TTC549 (cell line): ENCODE measurements at regions not wholly inside any gene's neighbourhood (a gene's known extent, or its start where the extent isn't known, plus 50 kb on each side); places are given as distances from the start of the nearest gene placed in this dataset.
"Not testable (repeated sequence)": the region's sequence is repeated elsewhere in the genome, so short reads cannot be mapped to it uniquely, and the experiment has no call there.

ENCODE experiments used
- FAIRE-seq: peaks from 2 replicates; lab custom pipeline; 2012; peaks lifted over from hg19 to GRCh38; lab: Jason Lieb, UNC

DNA sequence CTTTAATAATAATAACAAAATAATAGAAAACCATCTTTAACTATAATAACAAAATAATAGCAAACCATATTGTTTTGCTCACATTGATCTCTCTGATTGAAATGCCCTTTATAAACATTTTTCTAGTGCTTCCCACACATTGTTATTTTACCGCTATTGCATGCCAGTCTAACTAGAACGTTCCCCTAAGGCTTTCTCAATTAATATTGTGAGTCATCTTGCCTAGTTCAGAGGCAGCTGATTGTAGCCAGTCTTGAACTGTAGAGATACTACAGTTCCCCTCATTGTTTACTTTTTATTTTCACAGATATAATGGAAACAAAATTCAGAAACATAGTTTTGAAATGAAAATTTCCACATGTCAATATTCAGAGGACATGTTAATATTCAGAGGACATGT lies 192.3 kb upstream of the ADGRL4 start:
- FAIRE-seq, result no peak

DNA sequence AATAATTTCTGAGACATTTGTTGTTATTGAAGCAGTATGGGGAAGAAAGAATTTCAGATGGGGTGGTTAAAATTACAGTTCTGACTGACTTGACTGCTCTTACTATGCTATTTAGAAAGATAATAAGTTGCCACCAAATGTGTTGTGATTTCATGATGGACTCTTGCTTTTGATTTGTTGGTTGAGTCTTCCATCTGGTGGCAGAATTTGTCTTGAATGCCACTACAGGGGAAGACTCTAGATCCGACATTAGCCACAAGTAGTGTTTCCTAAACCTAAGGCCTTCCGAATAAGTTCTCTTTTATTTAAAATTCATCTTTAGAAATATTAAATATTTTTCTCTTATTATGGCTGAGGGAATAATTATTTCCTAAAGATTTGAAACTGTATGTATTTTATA lies 190.9 kb upstream of the ADGRL4 start:
- no peak for FAIRE-seq

DNA sequence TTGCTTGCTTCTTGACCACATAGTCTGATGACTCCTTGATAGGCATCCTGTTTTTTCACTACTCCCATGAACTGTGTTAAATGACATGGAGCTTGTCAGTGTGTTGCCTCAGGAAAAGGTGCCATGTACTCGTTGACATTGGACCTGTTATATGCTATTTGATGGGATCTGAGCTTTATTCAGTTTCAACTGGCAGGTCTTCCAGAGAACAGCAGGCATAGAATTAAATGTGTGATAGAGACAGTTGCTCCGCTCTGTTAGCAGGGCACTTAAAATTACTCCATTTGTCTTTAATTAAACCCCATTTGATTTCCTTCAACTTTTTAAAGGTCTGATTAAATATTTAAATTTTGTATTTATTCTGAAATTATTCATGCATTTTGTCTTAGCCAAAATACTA lies 189.7 kb upstream of the ADGRL4 start:
- FAIRE-seq, result no peak

DNA sequence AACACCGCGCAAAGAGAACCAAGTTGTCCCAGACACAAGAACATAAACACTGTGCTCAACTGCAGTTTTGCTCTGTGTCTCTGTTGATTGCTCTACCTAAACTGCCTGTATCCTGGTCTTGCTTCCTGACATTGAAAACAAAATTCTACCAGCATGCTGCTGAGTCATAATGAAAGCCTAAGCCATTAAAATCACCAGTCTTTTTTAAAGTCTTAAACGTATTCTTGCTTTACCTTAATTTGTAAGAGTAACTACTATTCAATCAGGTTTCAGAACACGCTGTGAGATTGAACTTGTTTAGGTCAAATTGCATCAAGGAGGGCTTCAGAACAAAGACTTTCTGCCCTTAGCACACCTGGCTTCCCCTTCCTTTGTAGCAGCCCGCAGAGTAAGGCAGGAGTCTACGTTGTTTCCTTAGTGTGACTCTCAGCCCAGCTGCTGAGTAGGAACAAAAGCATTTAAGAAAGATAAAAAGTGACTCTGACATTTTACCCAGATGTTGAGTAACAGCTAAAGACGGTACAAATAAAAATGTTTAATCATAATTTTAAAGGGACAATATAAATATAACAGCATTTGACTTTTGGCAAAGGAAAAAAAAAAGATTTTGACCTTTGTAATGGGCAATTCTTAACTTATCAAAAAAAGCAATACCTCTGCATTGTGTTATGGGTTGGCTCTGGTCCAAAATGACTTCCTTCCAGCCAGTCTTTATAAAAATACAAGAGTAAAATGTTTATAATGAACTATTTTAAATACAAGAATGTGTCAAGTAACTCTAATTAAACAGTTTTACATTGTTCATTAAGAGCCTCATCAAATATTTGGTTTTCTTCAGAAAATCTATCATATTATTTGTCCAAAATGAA lies 186.9 kb upstream of the ADGRL4 start:
- no peak for FAIRE-seq

DNA sequence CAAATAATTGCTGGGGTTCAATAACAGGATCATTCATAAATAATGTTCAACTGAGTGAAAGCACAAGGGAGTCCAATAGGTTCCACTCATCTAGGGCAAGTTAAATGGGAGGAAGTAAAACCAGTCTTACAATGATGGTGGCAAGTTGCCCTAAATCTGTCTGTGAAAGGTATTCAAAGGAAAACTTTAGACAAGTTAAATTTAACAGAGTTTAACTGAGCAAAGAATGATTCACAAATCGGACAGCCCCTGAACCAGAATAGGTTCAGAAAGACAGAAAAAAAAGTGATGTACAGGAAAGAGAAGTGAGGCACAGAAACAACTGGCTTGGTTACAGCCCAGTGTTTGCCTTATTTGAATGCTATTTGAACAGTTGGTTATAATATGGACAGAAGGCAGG lies 183.5 kb upstream of the ADGRL4 start:
- no peak for FAIRE-seq

DNA sequence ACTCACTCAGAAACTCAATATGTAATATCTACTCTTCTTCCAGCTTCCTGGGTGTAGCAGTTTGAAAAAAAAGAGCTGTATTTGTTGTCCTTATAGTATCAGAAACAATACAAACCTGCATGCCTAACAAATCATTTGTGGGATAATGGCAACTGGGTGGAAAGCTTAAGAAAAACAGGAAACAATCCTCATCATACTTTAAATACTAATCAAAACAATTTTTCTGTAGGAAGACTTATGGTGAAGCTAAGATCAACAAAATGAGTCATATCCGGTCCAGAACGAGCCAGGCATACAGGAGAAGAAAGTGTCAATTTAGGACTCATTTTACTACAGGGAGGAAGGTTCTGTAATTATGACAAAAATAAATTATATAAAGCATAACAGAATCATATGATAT lies 181.8 kb upstream of the ADGRL4 start:
- FAIRE-seq, result no peak

DNA sequence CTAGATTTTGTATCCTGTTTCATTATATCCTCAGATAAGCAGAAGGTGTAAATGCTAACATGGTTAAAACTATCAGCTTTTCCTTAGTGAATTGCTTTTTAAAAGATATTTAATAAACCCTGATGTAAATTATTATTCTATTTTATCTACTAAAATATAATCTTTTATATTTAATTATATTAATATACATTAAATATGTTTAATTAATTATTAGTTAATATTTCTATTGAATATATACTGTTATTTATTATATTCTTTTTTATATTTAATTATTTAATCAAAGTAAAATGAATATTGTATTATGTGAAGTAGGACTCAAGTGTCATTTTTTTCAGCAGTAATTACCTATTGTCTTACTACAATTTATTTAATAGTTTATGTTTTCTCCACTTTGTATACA lies 179.7 kb upstream of the ADGRL4 start:
- peak; percentile 94 for FAIRE-seq

DNA sequence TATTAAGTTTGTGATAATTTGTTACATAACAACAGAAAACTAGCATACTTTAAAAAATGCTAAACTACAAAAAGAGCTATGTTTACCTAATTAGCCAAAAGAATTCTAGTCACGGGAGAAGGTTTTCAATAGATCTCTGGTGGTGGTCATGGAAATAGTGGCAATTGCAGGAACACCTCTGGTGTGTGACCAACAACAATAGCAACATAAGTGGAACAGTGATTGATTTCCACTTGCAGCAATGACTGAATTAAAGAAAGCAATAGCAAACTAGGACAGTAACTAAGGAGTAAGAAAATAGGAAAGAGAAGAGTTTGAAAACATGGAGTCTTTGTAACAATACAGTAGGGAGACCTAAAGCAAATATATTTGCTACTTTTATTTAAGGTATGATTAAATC lies 171.3 kb upstream of the ADGRL4 start:
- FAIRE-seq, result no peak

DNA sequence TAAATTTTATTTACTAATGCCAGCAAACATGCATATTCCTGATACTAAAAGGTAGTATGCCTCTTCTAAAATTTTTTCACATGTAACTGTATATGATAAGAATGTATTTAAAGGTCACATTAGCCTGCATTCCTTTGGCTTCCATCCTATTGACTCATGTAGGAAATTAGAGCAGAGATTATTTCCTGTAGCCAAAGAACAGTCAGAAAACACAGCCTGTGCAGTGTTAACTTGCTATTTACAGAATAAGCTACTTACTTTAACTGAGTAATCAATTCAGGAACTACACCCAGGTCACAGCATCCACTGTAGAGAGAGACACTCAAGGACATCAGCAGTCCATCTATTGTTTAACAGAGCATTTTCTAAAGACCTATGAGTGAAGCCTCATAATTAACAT lies 154.5 kb upstream of the ADGRL4 start:
- no peak for FAIRE-seq

DNA sequence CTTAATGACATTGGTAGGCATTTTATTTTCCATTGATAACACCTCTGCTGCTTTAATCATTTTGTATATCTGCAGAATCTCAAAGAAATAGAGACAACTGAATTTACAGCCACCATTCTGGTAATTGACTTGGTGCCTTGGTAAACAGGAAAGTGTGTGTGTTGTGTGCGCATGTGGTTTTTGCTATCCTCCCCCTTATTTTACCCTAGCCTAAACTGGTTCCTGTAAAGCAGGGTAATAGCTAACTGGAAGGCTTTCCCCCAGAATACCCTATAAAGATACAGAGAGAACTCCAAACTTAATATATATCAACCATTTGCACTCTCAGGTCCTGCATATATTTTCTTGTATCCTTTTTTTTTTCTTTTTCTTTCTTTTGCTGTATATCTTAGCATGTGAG lies 149.5 kb upstream of the ADGRL4 start:
- no peak for FAIRE-seq

DNA sequence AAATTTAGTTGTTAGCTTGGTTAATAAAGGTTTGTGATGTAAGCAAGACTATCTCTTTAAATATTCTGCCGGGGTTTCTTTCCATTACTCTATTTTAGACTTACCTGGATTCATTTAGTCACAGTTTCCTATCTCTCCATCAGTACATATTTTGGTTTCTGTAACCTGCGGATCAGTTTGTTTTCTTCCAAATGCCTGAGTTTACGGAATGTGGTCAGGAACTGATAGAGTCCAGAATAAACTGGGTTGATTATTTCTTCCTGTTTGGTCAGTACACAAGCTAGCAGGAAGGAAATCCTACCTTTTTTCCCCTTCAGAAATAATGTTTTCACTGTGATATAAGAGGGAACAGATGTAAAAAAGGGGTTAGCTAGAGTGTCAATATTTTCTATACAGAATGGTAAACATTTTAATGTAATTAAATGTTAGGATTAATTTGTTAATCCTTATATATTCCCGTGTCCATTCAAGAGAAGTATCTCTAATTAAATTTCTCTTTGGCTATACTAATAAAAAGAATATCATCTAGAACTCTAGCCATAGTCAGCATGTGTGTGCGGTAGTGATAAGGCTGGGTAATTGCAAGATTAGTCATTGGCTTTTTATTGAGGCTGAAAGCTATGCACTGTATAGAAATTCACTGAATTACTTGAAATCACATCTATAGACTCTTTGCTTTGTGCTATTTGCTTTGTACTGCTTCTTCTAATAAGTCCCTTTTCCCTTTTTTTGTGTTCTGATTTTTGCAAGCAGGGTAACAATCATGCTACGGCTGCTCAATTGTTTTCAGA lies 144.7 kb upstream of the ADGRL4 start:
- FAIRE-seq, result no peak

DNA sequence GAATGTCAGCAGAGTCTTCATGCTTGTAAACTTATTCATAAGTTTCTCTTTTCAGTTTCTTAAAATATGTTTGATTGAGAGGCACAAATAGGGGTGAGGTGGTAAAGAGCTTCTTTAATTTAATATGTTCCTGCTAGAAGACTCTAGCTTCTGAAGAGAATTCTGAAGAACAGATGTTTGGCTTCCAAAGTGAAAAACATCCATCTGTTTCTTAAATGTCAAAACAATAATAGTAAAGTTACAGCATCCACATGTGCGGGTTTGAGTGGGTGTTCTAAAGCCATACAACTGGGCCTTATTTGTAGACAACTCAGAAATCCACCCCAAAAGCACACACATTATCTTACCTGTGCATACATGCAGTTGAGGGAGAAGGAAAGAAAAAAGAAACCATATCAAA lies 144.0 kb upstream of the ADGRL4 start:
- no peak for FAIRE-seq

DNA sequence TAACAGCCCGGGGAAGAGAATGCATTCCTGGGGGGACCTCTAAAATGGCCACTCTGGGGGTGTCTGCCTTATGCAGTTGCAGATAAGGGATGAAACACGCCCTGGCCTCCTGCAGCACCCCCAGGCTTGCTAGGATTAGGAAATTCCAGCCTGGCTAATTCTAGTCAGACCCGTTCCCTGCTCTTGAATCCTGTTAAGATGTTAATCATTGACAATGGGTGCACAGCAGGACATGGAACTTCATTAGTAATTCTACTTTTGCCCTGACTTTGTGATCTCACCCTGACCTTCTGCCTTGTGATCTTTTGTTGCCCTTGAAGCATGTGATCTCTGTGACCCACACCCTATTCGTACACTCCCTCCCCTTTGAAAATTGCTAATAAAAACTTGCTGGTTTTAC lies 131.7 kb upstream of the ADGRL4 start:
- not testable (repeated sequence) for FAIRE-seq

DNA sequence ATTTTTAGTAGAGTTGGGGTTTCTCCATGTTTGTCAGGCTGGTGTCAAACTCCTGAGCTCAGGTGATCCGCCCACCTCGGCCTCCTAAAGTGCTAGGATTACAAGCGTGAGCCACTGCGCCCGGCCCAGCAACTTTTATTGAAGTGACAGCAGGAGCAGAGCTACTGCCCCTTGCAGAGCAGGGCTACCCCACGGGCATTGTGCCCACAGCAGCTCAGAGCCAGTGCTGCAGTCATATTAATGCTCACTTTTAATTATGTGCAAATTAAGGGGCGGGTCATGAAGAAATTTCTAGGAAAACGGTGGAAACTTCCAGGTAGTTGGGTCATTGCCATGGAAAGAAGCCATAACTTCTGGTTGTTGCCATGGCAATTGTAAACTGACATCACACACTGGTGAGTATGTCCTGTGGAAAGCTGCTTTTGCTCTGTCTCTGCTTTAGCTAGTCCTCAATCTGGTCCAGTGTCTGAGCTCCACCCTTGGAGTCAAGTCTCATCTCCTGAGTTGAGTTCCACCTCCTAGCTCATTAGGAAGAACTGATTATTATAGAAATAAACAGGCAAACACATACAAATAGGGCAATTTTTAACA lies 127.3 kb upstream of the ADGRL4 start:
- FAIRE-seq, result no peak

DNA sequence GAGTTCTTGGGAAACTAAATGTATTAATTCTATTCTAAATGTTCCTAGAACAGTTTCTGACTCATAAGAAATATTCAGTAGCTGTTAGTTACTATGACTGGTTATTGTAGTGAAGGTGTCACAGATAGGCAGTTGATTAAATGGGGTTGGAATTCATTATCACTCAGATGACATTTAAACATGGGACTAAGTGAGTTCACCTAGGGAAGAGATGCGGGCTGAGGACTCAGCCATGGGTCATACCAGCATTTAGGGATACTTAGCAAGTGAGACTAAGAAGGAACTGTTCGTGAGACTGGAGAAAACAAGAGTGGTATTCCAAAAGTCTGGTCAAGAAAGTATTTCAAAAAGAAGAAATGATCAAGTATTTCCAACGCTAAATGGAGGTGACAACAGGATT lies 125.1 kb upstream of the ADGRL4 start:
- FAIRE-seq, result no peak

DNA sequence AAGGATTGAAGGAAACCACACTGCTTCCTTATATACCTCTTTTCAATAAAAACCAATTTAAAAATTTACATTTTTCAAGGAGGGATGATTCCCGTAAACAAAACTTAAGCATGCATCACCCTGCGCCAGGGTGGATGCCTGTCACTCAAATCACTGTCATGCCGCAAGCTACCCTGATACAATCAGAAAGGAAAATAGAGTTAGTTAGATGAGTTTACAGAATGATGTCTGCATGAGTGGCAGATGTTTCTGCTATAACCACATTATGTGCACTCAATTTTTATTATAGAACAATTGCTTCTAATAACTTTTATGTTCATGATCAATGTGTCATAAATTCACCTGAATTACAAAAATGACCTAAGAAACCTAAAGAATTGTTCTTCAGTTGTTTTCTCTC lies 123.4 kb upstream of the ADGRL4 start:
- FAIRE-seq, result no peak

DNA sequence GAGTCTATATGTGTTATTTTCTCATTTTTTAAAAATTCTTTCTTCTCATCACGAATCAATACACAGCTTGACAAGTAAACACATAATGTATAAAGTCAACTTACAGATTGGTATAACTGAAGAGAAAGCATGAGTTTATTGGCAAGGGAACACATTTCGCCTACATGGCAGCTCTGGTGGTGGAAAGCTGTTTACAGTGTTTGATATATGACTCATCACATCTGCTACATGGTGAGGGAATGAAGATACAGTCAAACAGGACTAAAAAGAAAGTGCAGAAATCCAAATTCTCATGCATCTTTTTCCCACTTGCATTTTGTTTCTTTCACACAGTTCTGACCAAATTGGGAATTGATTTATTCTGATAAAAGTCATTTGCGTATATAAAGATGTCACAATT lies 122.2 kb upstream of the ADGRL4 start:
- FAIRE-seq, result no peak

DNA sequence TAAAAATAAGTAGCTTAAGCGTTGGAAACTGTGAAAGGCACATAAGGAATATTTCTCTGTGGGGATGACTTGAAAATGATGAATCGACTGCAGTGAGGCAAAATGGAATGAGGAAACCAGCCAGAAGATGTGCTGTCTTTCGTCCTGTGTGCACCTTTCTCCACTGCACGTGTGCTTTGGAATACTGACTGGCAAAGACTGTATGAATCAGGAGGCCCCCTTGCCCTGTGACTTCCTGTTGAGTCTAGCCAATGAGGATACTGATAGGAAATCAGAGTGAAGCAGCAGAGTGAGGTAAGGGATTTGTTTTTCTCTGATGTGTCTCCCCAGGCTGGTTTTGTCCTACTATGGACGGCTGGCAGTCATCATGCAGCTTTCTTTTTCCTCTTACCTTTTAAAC lies 118.2 kb upstream of the ADGRL4 start:
- no peak for FAIRE-seq

DNA sequence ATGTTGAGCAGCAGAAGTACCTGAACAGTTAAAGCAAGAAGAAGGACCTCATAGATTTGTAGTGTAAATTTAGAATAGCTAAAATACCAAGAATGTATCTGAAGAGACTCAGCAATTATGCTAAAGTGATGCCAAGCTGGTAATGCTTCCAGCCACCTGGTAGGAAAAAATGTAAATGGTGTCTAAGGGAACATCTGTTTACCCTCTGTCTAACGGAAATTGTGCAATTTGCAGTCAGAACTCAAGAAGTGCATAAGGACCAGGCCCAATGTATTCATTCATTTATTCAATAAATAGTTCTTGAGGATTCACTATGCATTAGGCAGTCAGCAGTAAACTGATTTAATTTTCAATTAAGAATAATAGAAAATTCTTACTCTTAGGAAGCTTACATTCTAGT lies 116.0 kb upstream of the ADGRL4 start:
- FAIRE-seq, result no peak

DNA sequence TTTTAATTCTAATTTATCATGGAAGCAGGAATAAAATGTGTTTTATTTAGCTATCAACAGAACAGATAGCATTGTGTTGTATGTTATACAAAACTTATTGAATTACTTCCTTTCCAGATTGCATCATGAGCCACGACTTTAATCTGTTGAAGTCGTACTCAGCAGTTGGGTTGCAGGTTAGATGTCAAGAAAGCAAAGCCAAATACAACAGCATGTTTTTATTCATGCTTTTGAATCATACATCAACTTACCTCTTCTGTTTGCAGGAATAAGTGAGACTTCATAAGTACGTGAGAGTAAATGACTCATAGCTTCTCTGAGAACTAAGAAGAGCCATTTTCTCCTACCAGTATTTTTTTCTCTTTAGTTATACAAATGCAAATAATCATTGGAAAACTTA lies 110.8 kb upstream of the ADGRL4 start:
- no peak for FAIRE-seq

DNA sequence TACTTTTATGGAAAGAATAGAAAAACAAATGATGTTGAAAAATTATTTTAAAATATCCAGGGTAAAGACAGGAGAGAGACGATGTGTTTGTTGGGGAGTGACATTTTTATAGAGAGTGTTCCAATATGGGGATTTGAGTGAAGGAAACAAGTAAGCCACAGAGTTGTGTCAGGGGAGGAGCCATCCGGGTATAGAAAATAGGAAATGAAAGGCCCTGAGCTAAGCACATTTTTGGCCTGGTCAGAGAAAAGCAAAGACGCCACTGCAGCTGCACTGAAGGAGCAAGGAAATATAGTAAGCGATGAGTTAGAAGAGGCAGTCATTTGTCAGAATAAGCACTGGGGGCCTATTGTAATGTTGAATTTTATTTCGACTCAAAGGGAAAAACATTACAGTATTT lies 107.3 kb upstream of the ADGRL4 start:
- no peak for FAIRE-seq

DNA sequence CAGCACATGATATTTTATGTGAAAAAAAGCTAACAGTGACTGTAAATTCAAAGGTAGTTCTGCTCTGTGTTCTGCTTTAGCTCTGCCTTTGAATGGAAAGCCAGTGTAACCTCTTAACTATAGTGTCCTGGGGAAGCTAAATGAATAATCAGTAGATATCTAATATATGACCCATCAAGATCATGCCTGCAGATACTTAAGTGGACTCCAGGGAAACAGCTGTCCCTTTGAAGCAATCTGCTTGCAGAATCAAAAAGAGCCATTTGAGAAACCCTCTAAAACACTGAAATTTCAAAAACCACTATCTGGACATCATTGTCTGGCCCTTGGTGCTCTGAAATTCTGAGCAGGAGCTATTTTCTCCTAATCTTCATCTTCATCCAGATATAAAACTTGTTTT lies 104.2 kb upstream of the ADGRL4 start:
- FAIRE-seq, result no peak

DNA sequence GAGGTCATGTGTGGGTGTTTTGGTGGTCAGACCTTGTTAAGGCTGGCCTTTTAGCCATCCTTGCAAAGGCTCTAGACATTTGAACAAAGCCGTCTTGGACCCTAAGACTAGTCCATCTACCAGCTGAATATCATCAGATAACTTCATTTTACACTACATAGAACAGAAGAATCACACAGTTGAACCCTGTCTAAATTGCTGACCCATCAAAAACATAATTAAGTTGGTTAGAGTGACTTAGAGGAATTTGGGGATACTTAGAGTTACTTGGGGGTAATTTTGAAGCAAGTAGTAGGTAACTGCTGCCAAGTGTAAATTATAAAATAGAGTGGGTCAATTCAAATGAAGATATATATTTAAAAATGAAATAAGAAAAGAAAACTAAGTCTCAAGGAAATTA lies 102.9 kb upstream of the ADGRL4 start:
- no peak for FAIRE-seq

DNA sequence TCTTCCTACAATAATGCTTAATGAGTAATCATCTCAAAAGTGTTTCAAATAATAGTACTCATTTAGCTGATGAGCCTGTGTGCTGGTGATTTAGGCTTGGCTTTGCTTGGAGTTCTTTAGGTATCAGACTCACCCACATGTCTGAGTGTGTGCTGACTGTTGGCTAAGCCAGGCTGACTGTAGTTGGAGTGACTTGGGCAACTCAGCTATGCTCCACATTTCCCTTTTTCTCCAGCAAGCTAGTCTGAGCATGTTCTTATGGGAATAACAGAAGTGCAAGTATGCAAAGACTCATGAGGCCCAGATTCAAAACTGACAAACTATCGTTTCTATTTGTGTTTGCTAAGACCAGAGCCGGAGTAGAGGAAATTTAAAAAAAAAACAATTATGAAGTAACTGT lies 99.0 kb upstream of the ADGRL4 start:
- FAIRE-seq, result no peak
